ENCODE measurements at regions not wholly inside any gene's neighbourhood (a gene's known extent, or its start where the extent isn't known, plus 50 kb on each side); places are given as distances from the start of the nearest gene placed in this dataset.

DNA sequence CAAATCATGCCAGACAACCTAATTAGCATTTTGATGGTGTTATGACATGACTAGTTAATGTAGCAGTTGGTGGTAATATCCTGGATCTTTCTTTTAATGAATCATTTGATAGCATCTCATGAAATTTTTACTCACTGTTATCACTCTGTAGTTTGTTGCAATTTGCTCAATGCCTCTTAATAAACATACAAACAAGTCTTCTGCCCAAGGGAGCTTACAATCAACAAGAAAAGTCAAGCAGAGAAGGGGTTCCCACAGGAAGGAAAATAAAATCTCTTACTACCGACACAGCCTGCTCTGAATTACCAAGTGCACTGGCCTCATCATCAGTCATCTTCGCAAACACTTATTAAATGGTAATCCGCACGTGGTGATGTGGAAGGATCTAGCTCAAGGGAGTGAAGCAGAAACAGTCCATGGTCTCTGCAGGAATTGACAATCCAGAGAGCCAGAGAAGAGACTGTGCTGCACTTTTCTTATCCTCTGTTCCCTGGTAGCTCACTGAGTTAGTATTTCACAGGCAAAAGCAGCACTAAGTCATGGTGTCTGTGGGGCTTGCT is 263.5 kb downstream of the EPHA4 start:
- no peak for TF ChIP-seq EP300 (IDR thresholded peaks at IDR 0.05)
- TF ChIP-seq, protein P1, sequence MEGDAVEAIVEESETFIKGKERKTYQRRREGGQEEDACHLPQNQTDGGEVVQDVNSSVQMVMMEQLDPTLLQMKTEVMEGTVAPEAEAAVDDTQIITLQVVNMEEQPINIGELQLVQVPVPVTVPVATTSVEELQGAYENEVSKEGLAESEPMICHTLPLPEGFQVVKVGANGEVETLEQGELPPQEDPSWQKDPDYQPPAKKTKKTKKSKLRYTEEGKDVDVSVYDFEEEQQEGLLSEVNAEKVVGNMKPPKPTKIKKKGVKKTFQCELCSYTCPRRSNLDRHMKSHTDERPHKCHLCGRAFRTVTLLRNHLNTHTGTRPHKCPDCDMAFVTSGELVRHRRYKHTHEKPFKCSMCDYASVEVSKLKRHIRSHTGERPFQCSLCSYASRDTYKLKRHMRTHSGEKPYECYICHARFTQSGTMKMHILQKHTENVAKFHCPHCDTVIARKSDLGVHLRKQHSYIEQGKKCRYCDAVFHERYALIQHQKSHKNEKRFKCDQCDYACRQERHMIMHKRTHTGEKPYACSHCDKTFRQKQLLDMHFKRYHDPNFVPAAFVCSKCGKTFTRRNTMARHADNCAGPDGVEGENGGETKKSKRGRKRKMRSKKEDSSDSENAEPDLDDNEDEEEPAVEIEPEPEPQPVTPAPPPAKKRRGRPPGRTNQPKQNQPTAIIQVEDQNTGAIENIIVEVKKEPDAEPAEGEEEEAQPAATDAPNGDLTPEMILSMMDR (IDR thresholded peaks at IDR 0.05): no peak
